IgD-negative memory B cell (primary cell): ENCODE measurements at regions not wholly inside any gene's neighbourhood (a gene's known extent, or its start where the extent isn't known, plus 50 kb on each side); places are given as distances from the start of the nearest gene placed in this dataset.
"Not testable (repeated sequence)": the region's sequence is repeated elsewhere in the genome, so short reads cannot be mapped to it uniquely, and the experiment has no call there.

Experiments used
- H3K27ac Mint-ChIP-seq, 3 donors: one replicate each; pipeline ENCODE4 v1.8.0; 2020 to 2022; ENCODE audit warnings: mild to moderate bottlenecking in 3 of 3, mixed read lengths in 3 of 3, moderate library complexity in 1 of 3
- H3K27me3 Mint-ChIP-seq: one replicate; pipeline ENCODE4 v1.8.0; 2021; ENCODE audit warnings: mixed read lengths
- H3K36me3 Mint-ChIP-seq: one replicate; pipeline ENCODE4 v1.8.0; 2020; ENCODE audit warnings: mild to moderate bottlenecking, mixed read lengths
- H3K4me1 Mint-ChIP-seq, 3 donors: one replicate each; pipeline ENCODE4 v1.8.0; 2020 to 2022; ENCODE audit warnings: mixed read lengths in 3 of 3, mild to moderate bottlenecking in 1 of 3
- H3K4me3 Mint-ChIP-seq, 4 donors: one replicate each; pipeline ENCODE4 v1.8.0; 2020 to 2022; ENCODE audit warnings: mild to moderate bottlenecking in 4 of 4, mixed read lengths in 4 of 4, moderate library complexity in 3 of 4
- H3K9me3 Mint-ChIP-seq, 3 donors: one replicate each; pipeline ENCODE4 v1.8.0; 2020 to 2021; ENCODE audit warnings: mixed read lengths in 3 of 3, mild to moderate bottlenecking in 1 of 3

DNA sequence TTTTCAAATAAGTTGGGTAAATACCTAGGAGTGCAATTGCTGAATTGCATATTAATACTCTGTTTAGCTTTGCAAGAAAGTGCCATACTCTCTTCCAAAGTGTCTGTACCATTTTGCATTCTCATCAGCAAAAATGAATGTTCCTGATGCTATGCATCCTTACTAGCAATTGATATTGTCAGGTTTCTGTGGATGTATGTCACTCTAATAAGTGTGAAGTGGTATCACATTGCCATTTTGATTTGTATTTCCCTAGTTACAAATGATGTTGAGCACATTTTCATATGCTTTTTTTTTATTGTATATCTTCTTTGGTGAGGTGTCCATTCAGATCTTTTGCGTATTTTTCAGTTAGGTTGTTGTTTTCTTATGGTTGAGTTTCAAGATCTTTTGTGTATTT lies 230.4 kb upstream of the MAGI2 start:
- Mint-ChIP-seq H3K4me3 (no peak overlapping the region), H3K27me3 (no peaks in the 10 kb centered on the region), H3K4me1 (no peaks in the 10 kb centered on the region), H3K27ac (no peak overlapping the region), H3K9me3 (peaks cover 0 to 11% (median 4%) of the 10 kb centered on the region in 3 donors), H3K36me3 (peaks cover 2% of the 10 kb centered on the region)

DNA sequence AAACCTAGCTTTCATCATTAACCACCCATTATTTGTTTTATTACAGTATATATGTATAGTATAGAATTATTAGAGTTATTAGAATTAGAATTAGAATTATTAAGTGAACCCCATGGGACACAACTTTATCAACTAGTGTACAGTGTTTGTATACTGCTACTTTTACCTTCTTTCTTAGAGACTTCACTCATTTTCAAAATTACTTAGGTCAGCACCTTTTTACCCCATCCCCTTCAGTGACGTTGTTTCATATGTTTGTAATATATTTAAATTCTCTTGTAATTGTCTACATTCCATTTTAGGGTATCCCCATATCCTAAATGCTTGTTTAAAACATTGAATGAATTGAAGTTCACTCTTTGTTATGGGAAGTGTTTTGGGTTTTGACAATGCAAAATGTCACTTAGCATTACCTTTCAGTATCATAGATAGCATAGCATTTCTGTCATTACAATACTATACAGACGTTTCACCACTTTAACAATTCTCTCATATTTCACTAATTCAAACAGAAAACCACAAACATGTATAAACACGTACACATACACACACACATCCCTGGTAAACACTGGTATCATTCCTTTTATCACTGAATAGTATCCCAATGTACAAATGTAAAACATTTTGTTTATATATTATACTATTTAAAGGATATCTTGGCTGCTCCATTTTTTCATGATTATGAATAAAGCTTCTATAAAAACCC lies 229.9 kb upstream of the MAGI2 start:
- Mint-ChIP-seq H3K4me3 (no peak overlapping the region), H3K9me3 (peaks cover 0 to 11% (median 4%) of the 10 kb centered on the region in 3 donors), H3K4me1 (no peaks in the 10 kb centered on the region), H3K36me3 (peaks cover 2% of the 10 kb centered on the region), H3K27me3 (no peaks in the 10 kb centered on the region), H3K27ac (no peak overlapping the region)

DNA sequence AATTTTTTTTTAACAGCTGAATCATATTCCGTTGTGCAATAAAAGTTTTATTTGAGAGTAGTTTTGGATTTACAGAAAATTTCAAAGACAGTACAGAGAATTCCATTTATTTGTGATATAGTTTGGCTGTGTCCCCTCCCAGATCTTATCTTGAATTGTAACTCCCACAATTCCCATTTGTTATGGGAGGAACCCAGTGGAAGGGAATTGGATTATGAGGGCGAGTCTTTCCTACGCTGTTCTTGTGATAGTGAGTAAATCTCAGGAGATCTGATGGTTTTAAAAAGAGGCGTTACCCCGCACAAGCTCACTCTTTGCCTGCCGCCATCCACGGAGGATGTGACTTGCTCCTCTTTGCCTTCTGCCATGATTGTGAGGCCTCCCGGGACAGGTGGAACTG lies 228.0 kb upstream of the MAGI2 start:
- Mint-ChIP-seq H3K4me1 (no peaks in the 10 kb centered on the region), H3K27me3 (no peaks in the 10 kb centered on the region), H3K9me3 (peaks cover 0 to 11% (median 8%) of the 10 kb centered on the region in 3 donors), H3K27ac (no peak overlapping the region), H3K4me3 (no peak overlapping the region), H3K36me3 (peaks cover 2% of the 10 kb centered on the region)

DNA sequence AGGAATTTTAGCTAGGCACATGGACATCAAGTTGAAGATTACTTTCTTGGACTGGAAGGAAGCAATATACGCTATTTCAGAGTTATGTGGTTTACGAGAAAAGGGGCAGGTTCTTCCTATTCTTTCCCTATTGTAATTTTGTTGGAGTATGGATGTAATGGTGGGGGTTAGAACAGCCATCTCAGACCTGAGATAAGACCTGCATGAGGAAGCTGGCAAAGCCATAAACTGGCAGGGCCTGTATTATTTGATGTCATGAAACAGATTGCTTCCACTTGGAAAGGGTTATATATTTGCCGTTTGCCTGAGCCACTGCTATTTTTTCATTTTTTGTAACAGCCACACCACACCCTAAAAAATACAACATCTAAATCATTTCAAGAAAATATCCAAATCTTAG lies 220.5 kb upstream of the MAGI2 start:
- Mint-ChIP-seq H3K9me3 (peaks cover 0 to 15% (median 6%) of the 10 kb centered on the region in 3 donors), H3K4me1 (no peaks in the 10 kb centered on the region), H3K27ac (peak overlapping the region in 1 of 3 donors; percentile 77), H3K36me3 (no peaks in the 10 kb centered on the region), H3K4me3 (no peak overlapping the region), H3K27me3 (no peaks in the 10 kb centered on the region)

DNA sequence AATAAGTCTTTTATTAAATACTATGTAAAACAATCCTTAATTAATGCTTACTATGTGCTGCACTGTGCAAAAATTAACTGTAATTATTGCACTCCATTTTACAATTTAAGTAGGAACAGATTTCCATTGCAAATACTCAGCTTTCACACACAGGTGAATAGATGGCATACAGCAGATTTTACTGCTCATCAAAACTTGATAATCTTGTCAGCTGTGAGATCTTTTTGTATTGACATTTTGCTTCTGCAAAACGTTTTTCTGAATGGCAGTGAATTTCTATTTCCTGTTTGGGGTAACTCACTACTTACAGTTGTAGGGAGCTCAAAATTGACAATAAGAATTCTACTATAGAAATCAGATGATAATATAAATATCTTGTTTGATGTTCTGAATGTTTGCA lies 220.0 kb upstream of the MAGI2 start:
- no peaks in the 10 kb centered on the region for H3K36me3 Mint-ChIP-seq
- H3K4me1 Mint-ChIP-seq, result no peaks in the 10 kb centered on the region
- no peaks in the 10 kb centered on the region for H3K27me3 Mint-ChIP-seq
- H3K27ac Mint-ChIP-seq, result no peak overlapping the region
- H3K9me3 Mint-ChIP-seq, result peaks cover 0 to 15% (median 6%) of the 10 kb centered on the region in 3 donors
- H3K4me3 Mint-ChIP-seq, result no peak overlapping the region

DNA sequence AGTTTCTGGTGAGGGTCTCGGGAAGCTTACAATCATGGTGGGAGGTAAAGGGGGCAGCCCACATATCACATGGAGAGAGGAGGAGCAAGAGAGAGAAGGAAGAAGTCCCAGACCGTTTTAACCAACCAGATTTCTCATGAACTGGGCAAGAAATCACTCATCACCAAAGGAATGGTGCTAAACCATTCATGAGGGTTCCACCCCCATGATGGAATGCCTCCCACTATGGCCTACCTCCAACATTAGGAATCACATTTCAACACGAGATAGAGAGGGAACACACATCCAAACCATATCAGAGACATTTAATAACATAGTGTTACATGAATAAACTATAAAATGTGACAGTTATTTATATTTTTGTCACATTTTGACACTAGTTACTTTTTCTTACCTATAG lies 214.8 kb upstream of the MAGI2 start:
- Mint-ChIP-seq H3K9me3 (peaks cover 0 to 14% (median 2%) of the 10 kb centered on the region in 3 donors), H3K4me3 (no peak overlapping the region), H3K4me1 (no peaks in the 10 kb centered on the region), H3K36me3 (no peaks in the 10 kb centered on the region), H3K27ac (no peak overlapping the region), H3K27me3 (no peaks in the 10 kb centered on the region)

DNA sequence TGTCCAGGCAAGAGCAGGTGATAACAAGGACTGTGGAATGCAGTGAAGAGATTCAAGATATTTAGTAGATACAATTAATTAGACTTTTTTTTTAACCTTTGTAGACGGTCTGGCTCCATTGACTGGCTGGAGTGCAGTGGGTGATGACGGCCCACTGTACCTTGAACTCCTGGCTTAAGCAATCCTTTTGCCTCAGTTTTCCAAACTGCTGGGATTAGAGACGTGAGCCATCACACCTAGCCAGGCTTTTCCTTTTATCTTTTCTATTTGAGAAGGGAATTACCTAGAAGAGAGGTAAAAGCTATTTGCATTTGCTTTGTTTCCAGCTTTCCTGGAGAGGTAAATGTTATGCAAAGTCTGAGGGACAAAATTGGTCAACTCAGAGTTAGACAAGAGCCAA lies 213.0 kb upstream of the MAGI2 start:
- H3K36me3 Mint-ChIP-seq, result no peaks in the 10 kb centered on the region
- no peak overlapping the region for H3K4me3 Mint-ChIP-seq
- H3K4me1 Mint-ChIP-seq, result no peaks in the 10 kb centered on the region
- peaks cover 0 to 14% (median 2%) of the 10 kb centered on the region in 3 donors for H3K9me3 Mint-ChIP-seq
- H3K27ac Mint-ChIP-seq, result no peak overlapping the region
- H3K27me3 Mint-ChIP-seq, result no peaks in the 10 kb centered on the region

DNA sequence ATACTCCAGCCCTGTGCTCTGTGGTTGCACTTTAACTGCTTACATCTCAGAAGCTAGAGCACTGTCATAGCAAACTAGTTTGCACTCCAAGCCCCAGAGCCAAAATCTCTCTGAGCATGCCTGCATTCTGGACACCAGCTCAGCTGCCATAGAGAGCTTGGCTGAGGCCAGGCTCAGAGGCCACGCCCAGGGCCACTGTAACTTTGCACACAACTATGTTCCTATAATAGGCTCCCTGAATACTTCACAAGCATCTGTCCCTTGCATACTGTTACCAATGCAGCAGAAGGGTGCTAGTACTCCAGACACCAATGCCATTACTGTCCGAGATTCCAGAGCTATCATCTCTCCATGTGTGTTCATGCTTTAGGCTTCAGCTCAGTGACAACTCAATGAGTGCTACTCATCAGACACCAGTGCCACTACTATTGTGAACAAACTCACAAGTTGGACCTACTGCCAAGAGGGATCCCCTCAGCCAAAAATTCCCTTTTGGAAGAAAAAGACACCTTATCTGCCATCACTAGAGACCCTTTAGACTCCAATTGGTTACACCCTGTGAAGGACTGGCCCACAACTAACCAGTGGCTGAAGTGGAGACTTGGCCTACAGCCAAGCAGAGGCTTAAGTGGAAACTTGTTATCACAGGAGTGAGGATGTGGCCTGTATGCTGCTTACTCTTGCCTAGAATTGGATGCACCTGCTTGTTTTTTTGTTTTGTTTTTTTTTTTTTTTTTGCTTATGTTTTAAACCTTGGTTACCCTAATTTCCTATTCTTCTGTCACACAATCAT lies 211.6 kb upstream of the MAGI2 start:
- Mint-ChIP-seq H3K9me3 (peaks cover 0 to 11% (median 4%) of the 10 kb centered on the region in 3 donors), H3K36me3 (no peaks in the 10 kb centered on the region), H3K27me3 (no peaks in the 10 kb centered on the region), H3K4me1 (no peaks in the 10 kb centered on the region), H3K27ac (no peak overlapping the region), H3K4me3 (no peak overlapping the region)

DNA sequence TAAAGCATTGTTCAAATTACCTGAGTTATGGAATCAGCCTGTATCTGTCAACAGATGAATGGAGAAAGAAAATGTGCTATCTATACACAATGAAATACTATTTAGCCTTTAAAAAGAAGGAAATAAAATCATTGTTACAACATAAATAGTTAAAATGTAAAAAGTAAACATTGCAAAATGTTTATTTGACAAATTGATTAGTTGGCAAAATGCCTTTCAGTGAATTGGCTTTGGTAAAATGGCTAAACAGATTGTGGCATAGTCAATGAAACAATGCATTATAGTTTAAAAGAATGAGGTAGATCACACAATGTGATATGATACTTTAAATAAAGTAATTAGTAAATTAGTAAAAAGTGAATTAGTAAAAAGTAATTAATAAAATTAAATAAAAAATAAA lies 204.8 kb upstream of the MAGI2 start:
- no peaks in the 10 kb centered on the region for H3K36me3 Mint-ChIP-seq
- H3K27me3 Mint-ChIP-seq, result no peaks in the 10 kb centered on the region
- no peak overlapping the region for H3K4me3 Mint-ChIP-seq
- no peak overlapping the region for H3K27ac Mint-ChIP-seq
- H3K4me1 Mint-ChIP-seq, result no peaks in the 10 kb centered on the region
- H3K9me3 Mint-ChIP-seq, result peaks cover 0 to 4% (median 2%) of the 10 kb centered on the region in 3 donors

DNA sequence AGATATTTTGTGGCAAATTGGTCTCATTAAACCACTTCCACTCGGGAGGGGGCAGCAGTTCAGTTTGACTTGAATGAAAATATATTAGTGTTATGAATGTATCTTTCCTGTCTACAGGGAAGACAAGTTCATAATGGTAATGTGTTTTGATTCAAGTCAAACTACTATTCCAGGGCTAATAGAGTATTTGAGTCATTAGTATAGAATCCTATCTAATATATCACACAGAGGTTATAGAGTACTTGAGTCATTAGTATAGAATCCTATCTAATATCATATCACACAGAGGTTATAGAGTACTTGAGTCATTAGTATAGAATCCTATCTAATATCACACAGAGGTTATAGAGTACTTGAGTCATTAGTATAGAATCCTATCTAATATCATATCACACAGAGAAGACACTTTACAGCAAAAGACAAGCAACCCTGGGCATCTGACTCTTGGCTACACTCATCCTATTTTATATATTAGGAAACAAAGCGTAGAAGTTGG lies 199.7 kb upstream of the MAGI2 start:
- Mint-ChIP-seq H3K9me3 (peaks cover 0 to 6% (median 1%) of the 10 kb centered on the region in 3 donors), H3K27ac (no peak overlapping the region), H3K4me3 (no peak overlapping the region), H3K36me3 (no peaks in the 10 kb centered on the region), H3K27me3 (no peaks in the 10 kb centered on the region), H3K4me1 (no peaks in the 10 kb centered on the region)

DNA sequence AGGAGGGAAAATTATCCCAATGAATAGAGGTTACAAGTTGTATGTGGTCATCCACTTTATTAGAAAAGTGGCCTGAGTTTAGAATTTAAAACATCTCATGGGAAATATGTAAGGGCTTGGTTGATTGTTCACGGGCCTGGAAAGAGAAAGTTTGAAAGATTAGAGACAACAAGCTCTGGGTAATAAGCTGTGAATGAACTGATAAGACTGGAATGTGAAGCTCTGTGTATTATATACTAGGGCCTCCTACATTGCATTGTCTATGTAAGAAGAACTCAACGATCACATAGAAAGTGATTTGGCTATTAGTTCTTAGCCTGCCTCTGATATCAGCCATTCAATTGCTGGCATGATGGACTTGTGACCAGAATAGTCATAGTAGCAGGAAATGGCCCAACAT lies 199.2 kb upstream of the MAGI2 start:
- no peaks in the 10 kb centered on the region for H3K36me3 Mint-ChIP-seq

DNA sequence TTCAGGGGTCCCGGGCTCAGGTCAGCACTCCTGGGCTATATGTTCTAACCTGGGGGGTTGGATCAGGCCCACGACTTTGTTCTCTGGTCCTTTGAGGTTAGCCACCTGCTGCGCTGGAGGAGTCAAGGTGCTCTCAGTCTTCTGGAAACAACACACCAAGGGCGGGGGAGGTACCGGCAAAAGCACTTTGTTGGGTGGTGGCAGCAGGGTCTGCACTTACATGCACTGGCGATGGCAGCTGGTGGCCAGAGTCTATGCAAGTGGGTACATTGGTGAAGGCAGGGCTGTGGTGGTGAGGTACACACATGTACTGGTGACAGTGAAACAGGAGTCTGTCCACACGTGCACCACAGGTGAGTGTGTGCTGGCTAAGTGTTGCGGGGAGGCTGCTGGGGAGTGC lies 194.2 kb upstream of the MAGI2 start:
- no peaks in the 10 kb centered on the region for H3K4me1 Mint-ChIP-seq
- no peak overlapping the region for H3K27ac Mint-ChIP-seq
- H3K4me3 Mint-ChIP-seq, result no peak overlapping the region

More for the DNA sequence above, 199.2 kb upstream of the MAGI2 start:
- H3K9me3 Mint-ChIP-seq, result peaks cover 0 to 6% (median 1%) of the 10 kb centered on the region in 3 donors
- peak overlapping the region in 1 of 3 donors; percentile 2 for H3K27ac Mint-ChIP-seq
- H3K4me3 Mint-ChIP-seq, result no peak overlapping the region
- no peaks in the 10 kb centered on the region for H3K4me1 Mint-ChIP-seq
- no peaks in the 10 kb centered on the region for H3K27me3 Mint-ChIP-seq

DNA sequence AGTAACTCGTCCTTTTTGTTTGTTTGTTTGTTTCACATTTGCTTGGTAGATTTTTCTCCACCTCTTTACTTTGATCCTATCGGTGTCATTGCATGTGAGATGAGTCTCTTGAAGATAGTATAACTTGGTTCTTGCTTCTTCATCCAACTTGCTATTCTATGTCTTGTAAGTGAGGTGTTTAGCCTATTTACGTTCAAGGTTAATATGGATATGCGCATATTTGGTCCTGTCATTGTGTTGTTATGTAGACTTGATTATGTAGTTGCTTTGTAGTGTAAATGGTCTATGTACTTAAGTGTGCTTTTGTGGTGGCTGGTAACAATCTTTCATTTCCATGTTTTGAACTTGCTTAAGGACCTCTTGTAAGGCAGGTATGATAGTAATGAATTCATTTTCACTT lies 192.8 kb upstream of the MAGI2 start:
- H3K9me3 Mint-ChIP-seq, result peaks cover 0 to 3% (median 1%) of the 10 kb centered on the region in 3 donors
- no peaks in the 10 kb centered on the region for H3K4me1 Mint-ChIP-seq
- no peaks in the 10 kb centered on the region for H3K27me3 Mint-ChIP-seq
- H3K27ac Mint-ChIP-seq, result no peak overlapping the region
- no peak overlapping the region for H3K4me3 Mint-ChIP-seq
- H3K36me3 Mint-ChIP-seq, result no peaks in the 10 kb centered on the region

More for the DNA sequence above, 194.2 kb upstream of the MAGI2 start:
- H3K27me3 Mint-ChIP-seq, result no peaks in the 10 kb centered on the region
- no peaks in the 10 kb centered on the region for H3K36me3 Mint-ChIP-seq
- H3K9me3 Mint-ChIP-seq, result peaks cover 0 to 6% (median 1%) of the 10 kb centered on the region in 3 donors

DNA sequence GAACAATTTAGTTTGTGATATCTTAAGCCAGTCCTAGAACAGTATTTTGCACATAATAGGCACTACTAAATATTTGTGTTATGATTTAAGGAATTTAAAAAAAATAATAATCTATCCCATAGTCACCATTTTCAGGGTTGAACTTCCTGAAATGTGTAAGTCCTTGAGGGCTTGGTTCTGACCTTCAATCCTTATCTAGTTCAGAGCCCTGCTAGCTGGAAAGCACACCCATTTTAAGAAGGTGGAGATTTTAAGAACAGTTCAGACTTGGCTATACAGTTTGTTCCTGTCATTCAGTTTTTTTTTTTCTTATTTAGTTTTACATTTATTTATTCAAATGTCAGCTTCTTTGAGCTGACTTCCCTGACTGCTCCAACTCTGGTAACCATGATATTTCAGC lies 183.4 kb upstream of the MAGI2 start:
- H3K36me3 Mint-ChIP-seq, result peaks cover 3% of the 10 kb centered on the region
- peaks cover 0 to 7% (median 5%) of the 10 kb centered on the region in 3 donors for H3K9me3 Mint-ChIP-seq
- no peak overlapping the region for H3K4me3 Mint-ChIP-seq
- H3K4me1 Mint-ChIP-seq, result peaks cover 0 to 2% (median 0%) of the 10 kb centered on the region in 3 donors
- H3K27me3 Mint-ChIP-seq, result no peaks in the 10 kb centered on the region
- no peak overlapping the region for H3K27ac Mint-ChIP-seq

DNA sequence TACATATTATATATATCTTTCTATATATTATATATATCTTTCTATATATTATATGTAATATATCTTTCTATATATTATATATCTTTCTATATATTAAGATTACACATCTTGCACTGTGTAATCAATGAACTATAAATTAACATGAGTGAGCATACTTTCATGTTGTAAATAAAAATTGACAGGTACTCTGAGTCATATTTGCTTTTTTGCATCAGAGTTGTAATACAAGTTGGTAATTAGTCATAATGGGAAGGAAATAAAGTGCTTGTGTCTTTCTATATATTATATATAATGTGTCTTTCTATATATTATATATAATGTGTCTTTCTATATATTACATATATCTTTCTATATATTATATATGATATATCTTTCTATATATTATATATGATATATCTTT lies 172.5 kb upstream of the MAGI2 start:
- not testable (repeated sequence) for H3K4me1 Mint-ChIP-seq, H3K9me3 Mint-ChIP-seq, H3K36me3 Mint-ChIP-seq, H3K27me3 Mint-ChIP-seq, H3K27ac Mint-ChIP-seq, H3K4me3 Mint-ChIP-seq
